ENCODE measurements at regions not wholly inside any gene's neighbourhood (a gene's known extent, or its start where the extent isn't known, plus 50 kb on each side); places are given as distances from the start of the nearest gene placed in this dataset.
"Not testable (repeated sequence)": the region's sequence is repeated elsewhere in the genome, so short reads cannot be mapped to it uniquely, and the experiment has no call there.

DNA sequence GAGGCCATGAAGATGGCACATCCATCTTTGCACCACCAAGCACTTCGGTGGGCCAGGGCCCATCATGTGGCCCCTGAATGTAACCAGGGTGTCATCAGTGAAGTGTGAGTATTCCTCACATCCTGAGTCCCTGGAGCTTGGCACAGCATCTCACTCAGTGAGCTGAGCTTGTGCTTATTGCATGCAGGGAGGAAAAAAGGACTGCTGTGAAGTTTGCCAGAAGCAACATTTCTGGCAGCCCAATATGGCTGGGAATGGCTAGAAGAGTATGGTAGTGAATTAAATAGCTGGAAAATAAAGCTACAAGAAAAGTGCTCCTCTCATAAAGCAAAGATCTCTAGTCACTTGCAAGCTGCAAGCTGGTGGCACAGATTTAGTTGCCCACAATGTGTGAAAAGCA lies 109.3 kb downstream of the TNFSF18 start:
- in situ Hi-C loops (cut with MboI; ENCODE audit: low sequenced_read_pairs): no loop called here

DNA sequence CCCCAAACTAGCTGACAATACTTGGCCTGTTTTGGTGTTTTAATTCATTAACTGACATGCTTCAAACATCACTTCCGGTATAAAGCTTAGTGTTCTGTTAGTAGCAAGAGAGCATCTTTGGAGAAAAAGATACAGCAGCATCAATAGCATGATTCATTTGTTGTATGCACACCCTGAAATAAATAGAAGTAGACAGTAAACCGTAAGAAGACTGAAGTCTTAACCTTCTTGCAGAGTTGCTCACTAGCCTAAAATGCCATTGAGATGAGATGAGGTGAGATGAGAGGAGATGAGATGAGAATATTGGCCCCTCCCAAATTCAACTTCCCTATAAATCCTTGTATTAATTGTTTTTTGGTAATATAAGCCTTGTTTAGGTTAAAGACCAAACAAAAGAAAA lies 108.8 kb downstream of the TNFSF18 start:
- in situ Hi-C loops (cut with MboI; ENCODE audit: low sequenced_read_pairs): no loop called here

DNA sequence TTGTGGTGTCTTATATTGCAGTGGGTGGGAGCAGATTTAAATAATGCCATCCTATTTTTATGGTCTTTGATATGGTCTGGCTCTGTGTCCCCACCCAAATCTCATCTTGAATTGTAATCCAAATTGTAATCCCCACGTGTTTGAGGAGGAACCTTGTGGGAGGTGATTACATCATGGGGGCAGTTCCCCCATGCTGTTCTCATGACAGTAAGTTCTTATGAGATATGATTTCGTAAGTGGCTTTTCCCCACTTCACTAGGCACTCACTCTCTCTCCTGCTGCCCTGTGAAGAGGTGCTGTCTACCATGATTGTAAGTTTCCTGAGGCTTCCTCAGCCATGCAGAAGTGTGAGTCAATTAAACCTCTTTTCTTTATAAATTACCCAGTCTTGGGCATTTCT lies 107.6 kb downstream of the TNFSF18 start:
- in situ Hi-C loops (cut with MboI; ENCODE audit: low sequenced_read_pairs): not testable (repeated sequence)

DNA sequence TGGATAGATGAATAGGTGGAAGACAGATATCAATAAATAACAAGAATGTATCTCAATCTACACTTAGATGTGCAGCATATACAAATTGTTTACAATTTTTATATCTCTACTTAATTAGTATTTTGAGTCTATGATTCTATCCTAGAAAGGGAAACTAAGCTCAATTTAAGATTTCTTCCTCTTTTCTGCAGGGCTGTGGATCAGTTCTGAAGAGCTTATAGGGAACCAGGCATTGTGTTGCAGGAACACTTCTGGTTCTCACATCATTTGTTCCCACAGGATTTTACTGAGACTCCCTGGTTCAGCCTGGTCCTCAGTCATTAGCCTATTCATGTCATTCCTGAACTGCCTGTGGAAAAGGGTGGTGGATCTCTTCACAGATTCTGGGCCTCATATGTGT lies 105.8 kb downstream of the TNFSF18 start:
- in situ Hi-C loops (cut with MboI; ENCODE audit: low sequenced_read_pairs): no loop called here

DNA sequence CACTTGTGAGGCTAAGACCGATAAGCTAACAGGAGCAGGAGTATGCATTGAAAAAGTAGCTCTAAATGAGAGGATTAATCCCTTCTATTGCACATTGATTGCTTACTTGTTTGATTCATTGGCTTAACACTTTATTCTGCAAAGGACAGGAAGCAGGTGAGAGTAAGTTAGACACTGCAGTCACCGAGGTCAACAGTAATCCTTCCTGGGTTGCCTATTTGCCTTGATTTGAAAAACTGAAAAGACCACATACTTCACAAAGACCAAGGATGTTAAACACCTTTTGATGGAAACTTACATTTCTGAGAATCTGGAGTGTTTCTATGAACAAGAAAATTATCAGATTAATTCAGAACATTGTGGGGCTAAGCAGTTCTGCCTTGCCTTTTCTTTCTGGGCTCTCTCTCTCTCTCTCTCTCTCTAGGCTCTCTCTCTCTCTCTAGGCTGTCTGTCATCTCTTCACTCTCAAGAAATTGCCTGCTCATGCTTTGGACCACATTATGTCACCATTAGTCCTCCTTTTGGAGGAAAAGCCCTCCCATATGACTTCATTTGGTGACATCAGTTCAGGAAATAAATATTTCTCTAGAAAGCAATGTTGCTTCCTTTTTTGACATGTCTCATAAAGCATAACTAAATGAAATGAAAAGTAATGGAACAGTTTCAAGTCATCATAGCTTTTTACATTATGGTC lies 103.8 kb downstream of the TNFSF18 start:
- in situ Hi-C loops (cut with MboI; ENCODE audit: low sequenced_read_pairs): no loop called here

DNA sequence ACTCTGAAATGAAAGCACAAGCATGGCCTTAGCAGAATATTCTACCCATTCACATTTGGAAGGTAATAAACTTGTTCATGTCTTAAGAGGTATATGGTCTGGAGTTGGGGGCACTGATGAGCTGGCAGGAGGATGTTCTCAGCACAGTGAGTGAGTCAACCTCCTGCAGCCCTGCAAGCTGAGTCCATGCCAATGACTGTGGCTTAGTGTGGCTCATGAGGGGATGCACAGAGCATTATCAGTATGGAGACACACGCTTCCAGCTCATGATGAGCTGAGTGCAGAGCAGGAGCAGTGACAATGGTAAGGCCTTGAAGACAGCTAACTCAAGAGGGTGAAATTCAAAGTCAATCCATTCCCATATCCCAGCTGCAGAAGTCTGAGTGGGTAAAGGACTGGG lies 102.3 kb downstream of the TNFSF18 start:
- in situ Hi-C loops (cut with MboI; ENCODE audit: low sequenced_read_pairs): no loop called here

DNA sequence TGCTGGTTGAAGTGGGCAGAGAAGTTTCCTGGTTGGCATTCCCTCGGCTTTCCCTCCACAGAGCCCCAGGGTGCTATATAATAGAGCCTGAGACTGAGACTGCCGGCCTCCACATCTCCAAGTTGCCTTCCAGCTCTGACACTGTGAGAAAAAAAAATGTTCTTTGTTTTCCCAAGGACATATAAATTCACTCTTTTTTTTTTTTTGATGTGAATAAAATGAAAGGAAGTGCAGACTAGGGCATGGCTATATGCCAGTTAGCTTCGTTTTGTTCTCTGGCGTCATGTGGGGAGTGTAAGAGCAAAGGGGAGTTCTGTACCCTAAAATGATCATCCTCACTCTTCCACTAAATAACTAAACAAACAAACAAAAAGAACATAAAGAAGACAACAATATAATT lies 101.6 kb downstream of the TNFSF18 start:
- in situ Hi-C loops (cut with MboI; ENCODE audit: low sequenced_read_pairs): no loop called here

DNA sequence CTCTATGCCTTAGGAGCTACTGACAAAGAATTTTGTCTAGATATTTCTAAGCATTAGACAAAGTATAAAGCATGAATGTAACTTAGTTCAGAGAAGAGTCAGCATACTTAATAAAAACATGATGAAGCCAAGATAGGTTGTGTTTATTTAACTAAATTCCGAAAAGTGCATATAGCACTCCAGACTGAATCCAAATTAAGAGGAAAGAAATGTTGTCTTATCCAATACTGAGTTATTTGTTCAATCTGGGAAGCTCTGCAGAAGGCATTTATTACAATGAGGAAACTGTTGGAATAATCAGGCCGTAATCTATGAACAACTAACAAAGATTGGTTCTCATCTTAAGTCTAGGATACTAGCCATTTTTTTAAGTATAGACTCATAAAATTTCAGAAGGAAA lies 100.2 kb downstream of the TNFSF18 start:
- in situ Hi-C loops (cut with MboI; ENCODE audit: low sequenced_read_pairs): no loop called here

DNA sequence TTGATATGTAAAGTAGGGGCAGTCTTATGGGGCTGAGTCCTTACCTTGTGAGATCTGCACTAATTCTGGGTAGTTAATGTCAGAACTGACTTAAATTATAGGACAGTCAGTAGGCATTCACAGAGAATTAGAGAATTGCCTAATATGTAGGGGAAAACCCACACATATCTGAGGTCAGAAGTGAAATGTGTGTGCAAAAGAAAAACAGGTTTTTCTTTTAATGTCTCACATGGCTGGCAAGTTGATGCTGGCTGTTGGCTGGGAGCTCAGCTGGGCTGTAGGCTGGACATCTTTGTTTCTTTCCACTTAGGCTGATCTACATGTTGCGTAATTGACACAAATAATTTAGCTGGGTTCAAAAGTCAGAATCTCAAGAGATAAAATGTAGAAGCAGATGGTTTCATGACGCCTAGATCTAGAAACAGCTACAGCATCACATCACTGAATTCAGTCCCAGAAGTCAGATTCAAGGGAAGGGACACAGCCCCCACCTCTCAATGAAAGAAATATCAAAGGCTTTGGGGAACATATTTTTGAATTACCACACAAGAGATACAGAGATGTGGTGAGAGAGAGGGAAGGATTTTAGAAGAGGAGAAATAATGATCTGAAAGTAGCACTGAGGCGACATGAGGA lies 98.9 kb downstream of the TNFSF18 start:
- in situ Hi-C loops (cut with MboI; ENCODE audit: low sequenced_read_pairs): no loop called here

DNA sequence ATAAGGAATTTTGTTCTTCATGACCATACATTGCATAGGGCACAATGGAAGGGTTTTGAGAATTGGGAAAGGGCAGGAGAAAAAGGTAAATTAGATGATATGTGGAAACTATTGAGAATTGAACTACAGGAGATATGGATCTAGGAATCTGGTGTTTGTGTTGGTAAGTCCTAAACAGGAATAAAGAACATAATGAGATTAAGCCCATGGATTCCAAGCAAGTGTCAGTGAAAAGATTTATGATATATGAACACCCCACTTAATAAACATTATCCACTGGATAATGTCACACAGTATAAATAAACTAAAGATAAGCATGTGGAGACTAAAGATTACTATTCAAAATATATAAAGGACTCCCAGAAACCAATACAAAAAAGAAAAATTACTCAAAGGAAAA lies 98.2 kb downstream of the TNFSF18 start:
- in situ Hi-C loops (cut with MboI; ENCODE audit: low sequenced_read_pairs): no loop called here

DNA sequence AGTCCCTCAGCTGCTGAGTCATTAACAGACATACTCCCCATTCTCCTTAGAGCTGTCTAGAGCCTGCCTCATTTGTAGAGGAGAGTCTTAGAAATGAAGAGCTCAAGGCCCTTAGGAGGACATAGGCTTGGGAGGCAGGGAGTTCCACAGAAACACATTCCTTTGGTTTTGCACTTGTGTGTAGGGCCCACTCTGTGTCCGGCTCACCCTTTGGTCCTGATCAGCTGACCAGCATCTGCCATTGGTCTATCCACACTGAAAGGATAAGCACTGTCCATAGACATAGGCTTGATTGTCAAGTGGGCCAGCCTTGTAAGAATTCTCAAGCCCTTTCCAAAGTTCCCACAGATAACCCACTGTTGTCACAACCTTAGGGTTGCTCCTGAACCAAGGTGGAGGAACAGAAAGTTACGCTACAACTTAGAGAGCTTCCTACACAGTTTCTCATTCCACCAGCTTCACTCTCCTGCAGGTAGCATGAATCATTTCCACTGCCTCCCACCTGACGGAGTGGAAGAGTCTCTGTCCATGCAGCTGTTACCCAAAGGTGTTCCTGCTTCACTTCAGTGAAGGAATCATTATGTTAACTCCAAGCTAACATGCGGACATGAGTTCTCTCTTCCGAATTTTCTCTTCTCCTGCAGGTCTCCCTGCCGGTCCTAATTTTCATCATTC lies 96.1 kb downstream of the TNFSF18 start:
- in situ Hi-C loops (cut with MboI; ENCODE audit: low sequenced_read_pairs): no loop called here

DNA sequence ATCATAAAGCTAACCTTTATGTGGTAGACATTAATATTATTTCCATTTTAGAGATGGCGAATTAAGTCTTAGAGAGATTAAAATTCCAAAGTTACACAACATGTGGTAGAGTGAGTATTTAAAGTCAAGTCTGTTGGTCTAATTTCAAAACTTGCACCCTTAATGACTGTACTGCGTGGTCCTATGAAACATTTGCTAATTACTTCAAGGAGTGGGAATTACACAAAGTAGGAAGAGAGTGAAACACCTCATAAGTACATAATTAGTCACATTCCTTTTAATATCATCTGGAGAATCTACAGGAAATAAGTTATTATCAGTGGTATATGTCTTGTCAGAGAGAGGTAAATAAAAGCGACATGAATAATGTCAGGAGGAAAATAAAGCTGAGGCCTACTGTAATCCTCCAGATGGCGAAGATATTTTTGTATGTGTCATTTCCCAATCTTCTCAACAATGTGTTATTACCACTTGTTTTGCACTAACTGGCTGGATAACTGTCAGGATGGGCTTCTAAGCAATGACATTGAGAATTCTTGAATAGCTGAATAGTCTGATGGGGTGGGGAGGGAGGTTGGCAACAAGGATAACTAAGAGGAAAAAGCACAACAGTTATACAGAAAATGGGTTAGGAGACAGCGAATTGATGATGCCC lies 95.5 kb downstream of the TNFSF18 start:
- in situ Hi-C loops (cut with MboI; ENCODE audit: low sequenced_read_pairs): no loop called here

DNA sequence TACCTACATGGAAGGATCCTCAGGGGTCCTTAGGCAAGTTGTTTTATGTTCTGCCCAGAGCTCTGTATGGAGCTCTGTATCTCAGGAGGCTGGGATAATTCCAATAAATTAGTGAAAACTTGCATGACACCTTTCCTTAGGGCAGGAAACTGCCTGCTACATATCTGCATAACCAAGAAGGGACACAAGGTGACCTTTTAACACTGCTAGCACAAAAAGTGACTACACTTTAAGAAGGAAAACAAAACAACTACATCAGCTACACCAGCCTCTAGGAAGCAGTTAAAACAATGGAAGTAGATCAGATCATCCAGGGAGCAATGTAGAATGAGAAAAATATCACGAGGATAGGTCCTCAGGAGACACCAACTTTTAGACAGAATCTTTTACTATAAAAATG lies 93.9 kb downstream of the TNFSF18 start:
- in situ Hi-C loops (cut with MboI; ENCODE audit: low sequenced_read_pairs): no loop called here

DNA sequence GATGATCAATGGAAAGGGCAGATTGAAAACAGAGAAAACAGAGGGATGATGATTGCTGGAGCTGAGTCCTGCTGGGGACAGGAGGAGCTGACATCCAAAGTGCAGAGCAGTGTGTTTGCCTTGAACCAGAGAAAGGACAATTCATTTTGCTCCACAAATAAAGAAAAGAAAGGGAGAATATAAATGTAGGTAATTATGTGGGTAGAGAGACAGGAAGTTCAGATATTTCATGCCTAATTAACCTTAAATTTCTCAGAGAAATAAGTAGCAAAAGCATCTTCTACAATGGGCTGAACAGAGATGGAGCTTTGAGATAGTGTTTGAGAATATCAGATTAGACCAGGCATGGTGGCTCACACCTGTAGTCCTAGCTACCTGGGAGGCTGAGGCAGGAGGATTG lies 93.2 kb downstream of the TNFSF18 start:
- in situ Hi-C loops (cut with MboI; ENCODE audit: low sequenced_read_pairs): no loop called here

DNA sequence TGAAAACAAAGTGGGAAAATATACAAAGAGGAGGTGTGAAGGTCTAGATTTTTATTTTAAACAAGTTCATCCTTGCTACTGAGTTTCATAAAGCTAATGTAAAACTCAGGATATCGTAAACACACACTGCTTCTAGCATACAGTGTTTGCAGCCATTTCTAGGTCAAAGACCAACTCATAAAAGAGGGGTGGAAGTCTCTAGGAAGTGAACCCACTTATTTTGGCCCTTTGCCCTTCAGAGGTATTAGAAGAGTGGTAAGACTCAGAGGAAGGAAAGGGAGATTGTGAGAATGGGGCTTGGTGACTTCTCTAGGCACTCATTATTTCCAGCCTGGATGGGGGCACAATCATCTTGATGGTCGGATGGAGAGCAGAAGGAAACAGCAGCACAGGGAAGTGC lies 91.2 kb downstream of the TNFSF18 start:
- in situ Hi-C loops (cut with MboI; ENCODE audit: low sequenced_read_pairs): no loop called here

DNA sequence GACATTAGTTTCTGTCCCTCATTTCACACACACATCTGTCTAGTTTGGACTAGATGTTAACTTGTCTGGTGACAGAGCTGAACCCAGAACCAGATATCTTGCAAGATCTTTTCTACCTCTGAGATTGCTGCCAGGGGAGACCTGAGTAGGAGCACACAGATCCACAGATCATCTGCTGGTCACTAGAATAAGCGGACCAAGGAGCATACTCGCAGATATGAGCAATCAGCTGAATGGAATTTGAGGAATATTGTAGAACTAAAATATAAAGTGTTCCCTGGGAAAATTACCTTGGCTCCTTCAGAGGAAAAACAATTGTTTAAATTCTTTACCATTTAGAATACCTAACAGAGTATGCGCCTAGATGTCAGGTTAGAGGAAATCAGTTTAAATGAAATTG lies 90.7 kb downstream of the TNFSF18 start:
- in situ Hi-C loops (cut with MboI; ENCODE audit: low sequenced_read_pairs): no loop called here

DNA sequence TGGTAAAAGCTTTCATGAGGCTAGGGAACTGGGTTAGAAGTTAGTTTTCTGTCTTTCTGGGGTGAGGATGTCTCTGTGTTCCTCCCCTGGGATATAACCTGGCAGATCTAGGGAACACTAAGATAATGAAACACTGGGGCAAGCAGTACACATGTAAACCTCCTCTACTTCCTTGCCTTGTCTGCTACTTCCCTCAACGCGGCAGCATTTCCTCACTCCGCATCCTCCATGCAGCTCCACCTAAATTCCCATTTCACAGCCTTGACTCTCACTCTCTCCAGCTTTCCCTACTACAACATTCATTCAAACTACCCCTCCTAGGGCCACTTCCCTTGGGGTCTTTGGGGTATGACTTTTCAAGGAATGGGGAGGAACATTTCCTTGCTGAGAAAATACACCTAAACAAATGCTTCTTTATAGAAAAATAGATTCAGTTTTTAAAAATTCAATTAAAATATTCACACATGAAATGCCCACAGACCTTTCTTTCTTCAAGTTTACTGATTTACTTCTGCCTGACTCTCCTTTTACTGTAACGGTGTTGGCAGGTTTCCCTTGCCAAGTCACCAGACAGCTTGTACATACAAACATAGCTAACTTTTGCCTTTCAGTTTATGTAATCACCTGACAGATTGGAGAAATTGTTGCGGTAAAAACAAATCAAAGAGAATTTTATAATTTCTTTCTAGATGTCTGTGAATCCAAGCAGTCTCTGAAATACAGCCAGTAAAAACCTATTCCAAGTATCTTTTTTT lies 90.1 kb downstream of the TNFSF18 start:
- in situ Hi-C loops (cut with MboI; ENCODE audit: low sequenced_read_pairs): no loop called here

DNA sequence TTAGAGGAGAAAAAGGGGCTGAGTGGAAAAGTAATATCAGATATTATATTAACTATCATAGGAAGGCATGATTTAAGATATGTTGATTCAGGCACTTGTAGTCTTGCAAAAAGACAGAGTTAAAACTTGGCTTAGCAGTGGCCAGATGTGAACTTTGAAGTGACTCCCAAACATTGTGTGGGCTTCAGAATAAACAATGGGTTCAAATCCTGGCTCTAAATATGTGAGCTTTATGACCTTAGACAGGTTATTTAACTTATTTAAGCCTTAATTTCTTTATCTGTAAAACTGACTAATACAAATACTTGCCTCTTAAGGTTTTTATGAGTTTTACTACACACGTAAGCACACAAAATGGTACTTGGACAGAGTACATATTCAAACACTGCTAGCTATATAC lies 85.9 kb downstream of the TNFSF18 start:
- in situ Hi-C loops (cut with MboI; ENCODE audit: low sequenced_read_pairs): no loop called here

DNA sequence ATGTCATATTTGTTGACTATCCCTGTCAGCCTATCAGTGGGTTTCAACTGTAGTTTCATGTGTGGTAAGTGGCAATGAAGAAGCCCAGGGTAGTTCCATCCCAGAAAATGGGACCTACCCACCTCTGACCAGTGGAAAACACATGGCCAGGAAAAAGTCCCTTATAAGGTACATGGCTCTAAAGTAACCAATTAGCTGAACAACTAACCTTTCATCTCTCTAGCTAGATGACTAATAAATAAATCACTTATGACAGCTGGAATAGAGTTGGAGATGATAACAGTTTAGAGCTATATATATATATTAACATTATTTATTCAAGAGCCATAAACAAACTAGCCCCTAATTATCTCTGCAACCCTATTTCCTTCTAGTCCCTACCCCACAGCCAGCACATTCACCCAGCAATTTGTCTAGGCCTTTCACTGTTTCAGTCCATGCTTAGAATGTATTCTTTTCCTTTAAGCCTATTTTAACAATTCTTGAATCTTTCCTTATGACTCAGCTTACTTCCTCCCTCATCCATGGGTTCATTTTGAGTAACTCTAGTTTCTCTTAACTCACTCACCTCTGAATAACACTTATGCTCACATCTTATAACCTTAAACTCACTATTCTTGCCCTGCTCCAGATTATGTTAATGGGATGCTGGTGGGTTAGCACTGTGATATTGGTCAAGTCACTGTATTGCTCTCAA lies 83.7 kb downstream of the TNFSF18 start:
- in situ Hi-C loops (cut with MboI; ENCODE audit: low sequenced_read_pairs): no loop called here

DNA sequence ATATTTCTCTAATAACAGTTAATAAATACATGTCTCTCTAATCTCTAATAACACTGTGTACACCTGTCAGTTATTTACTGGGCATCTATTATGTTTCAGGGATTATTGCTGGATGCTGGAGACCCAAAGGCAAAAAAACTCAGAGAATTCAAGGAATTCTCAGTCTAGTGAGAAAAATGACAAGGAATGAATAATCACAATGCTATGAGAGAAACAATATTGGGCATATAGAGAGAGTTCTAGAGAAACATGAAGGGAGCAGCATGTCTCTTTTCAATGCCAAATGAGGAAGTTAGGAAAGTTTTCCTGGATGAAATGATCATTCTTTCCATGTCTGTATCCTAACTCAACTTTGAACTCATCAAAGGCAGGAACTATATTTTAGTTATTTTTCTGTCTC lies 82.8 kb downstream of the TNFSF18 start:
- in situ Hi-C loops (cut with MboI; ENCODE audit: low sequenced_read_pairs): no loop called here

DNA sequence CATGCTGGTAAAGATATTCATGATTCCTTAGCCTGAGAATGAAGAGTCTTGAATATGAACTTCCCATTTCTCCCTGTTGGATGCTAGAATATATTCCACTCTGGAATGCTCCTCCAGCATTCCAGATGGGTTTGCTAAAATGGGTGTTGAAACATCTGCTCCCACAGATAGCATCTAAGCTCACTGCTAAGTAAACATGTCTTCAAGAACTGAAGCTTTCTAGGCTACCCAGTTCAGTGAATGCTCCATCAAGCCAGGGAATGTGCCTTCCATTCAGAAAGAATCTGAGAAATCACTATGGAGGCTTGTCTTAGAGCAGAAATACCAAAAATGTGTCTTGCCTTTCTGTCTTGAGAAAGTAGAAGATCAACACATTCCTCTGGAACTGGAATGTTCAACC lies 81.1 kb downstream of the TNFSF18 start:
- in situ Hi-C loops (cut with MboI; ENCODE audit: low sequenced_read_pairs): no loop called here

Data from HL-60/S4 (cell line).